ENCODE measurements at regions not wholly inside any gene's neighbourhood (a gene's known extent, or its start where the extent isn't known, plus 50 kb on each side); places are given as distances from the start of the nearest gene placed in this dataset.

DNA sequence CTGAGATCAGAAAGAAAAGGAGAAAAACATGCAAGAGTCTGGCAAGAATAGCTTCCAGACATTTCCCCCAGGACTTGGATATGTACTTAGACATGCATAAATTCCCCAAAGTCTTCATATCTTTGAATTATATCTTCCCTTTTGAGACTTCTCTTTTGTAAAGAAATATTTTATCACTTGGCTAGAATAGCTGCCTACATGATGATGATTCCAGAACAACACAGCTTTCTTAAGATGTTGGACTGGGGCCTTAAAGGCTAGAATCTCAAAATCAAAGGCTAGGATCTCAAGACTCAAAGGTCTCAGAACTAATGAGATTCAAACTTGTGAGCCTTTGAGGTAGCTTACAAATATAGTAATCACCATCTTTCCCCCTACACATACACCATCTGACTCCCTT lies 842.3 kb downstream of the BCL11A start:
- Histone ChIP-seq H3K4ac (replicated peaks; ENCODE audit: insufficient read length, low read depth, low read length) (no peak overlapping the region), H3K79me2 (ENCODE audit: control insufficient read depth in 1 of 2, insufficient read depth in 2 of 2, low read length in 2 of 2) (no peaks in the 10 kb centered on the region), H2BK15ac (ENCODE audit: low read length) (no peak overlapping the region), H3K23me2 (ENCODE audit: low read depth, low read length) (no peaks in the 10 kb centered on the region), H2AFZ (ENCODE audit: low read length) (no peak overlapping the region), H4K91ac (replicated peaks; ENCODE audit: insufficient read length, low read length) (no peak overlapping the region), H3K27me3 (replicated peaks in 1 of 4; ENCODE audit: control insufficient read depth in 3 of 4, extremely low read depth in 1 of 4, insufficient read depth in 3 of 4, low read length in 3 of 4) (no peaks in the 10 kb centered on the region), H3K27ac (ENCODE audit: low read depth, low read length) (no peak overlapping the region), H3K9ac (replicated peaks in 1 of 4; ENCODE audit: extremely low read depth in 1 of 4, low read depth in 3 of 4, low read length in 3 of 4) (no peak overlapping the region), H3K79me1 (ENCODE audit: low read depth, low read length) (no peaks in the 10 kb centered on the region), H3K23ac (ENCODE audit: insufficient read length) (no peak overlapping the region), H2BK120ac (replicated peaks; ENCODE audit: low read depth, low read length) (no peak overlapping the region), H4K8ac (ENCODE audit: extremely low read depth, insufficient read depth, low read length) (no peak overlapping the region), H3K36me3 (ENCODE audit: control insufficient read depth in 2 of 4, insufficient read depth in 4 of 4, low read length in 3 of 4) (no peaks in the 10 kb centered on the region), H3K14ac (ENCODE audit: insufficient read length) (no peak overlapping the region), H2BK20ac (ENCODE audit: low read length) (no peak overlapping the region), H2BK5ac (ENCODE audit: low read depth, low read length) (no peak overlapping the region), H4K20me1 (replicated peaks in 1 of 2; ENCODE audit: control insufficient read depth in 1 of 2, insufficient read depth in 2 of 2, low read length in 2 of 2) (no peaks in the 10 kb centered on the region), H3K4me1 (replicated peaks in 1 of 4; ENCODE audit: control insufficient read depth in 3 of 4, insufficient read depth in 4 of 4, low read length in 3 of 4) (no peaks in the 10 kb centered on the region), H3K18ac (ENCODE audit: extremely low read depth, low read length) (no peak overlapping the region), H3K9me3 (ENCODE audit: insufficient read depth in 2 of 2, low read depth in 1 of 2, low read length in 1 of 2) (no peaks in the 10 kb centered on the region), H4K5ac (ENCODE audit: insufficient read length, low read depth, low read length) (no peak overlapping the region), H2AK5ac (ENCODE audit: low read depth, low read length) (no peak overlapping the region), H3K4me2 (ENCODE audit: insufficient read depth in 1 of 2, low read depth in 2 of 2, low read length in 2 of 2) (no peak overlapping the region), H3K4me3 (ENCODE audit: extremely low read depth in 1 of 4, insufficient read depth in 2 of 4, low read depth in 3 of 4, low read length in 4 of 4) (no peak overlapping the region), H3K56ac (replicated peaks; ENCODE audit: insufficient read length, low read depth, low read length) (no peak overlapping the region), H2BK12ac (ENCODE audit: low read depth, low read length) (no peak overlapping the region)
- ChIA-PET POLR2A (ENCODE audit: partially characterized antibody) (no interaction called here), CTCF (ENCODE audit: partially characterized antibody) (no interaction called here)
- no peak for DNase-seq (ENCODE audit: low read depth in 1 of 2, low spot score in 2 of 2)
- no peak for FAIRE-seq
- TF ChIP-seq CREB1 (IDR thresholded peaks at IDR 0.05), result no peak
- no peak for TF ChIP-seq RFX5 (IDR thresholded peaks at IDR 0.05; ENCODE audit: borderline replicate concordance, low read depth, low read length)
- TF ChIP-seq EP300 (IDR thresholded peaks at IDR 0.05; ENCODE audit: borderline replicate concordance in 1 of 2, low read depth in 2 of 2, low read length in 2 of 2), result no peak
- no peak for TF ChIP-seq SP1 (IDR thresholded peaks at IDR 0.05; ENCODE audit: low read depth, low read length)
- no peak for TF ChIP-seq NANOG (IDR thresholded peaks at IDR 0.05; ENCODE audit: insufficient read depth, low read depth, low read length, poor library complexity, severe bottlenecking)
- TF ChIP-seq MAFK (IDR thresholded peaks at IDR 0.05; ENCODE audit: low read depth, low read length), result no peak
- TF ChIP-seq SAP30 (IDR thresholded peaks at IDR 0.05; ENCODE audit: insufficient read depth, insufficient replicate concordance, low read length), result no peak
- no peak for TF ChIP-seq ASH2L (IDR thresholded peaks at IDR 0.05; ENCODE audit: low read length)
- TF ChIP-seq SIN3A (conservative IDR thresholded peaks at IDR 0.05 in 1 of 2, IDR thresholded peaks at IDR 0.05 in 1 of 2; ENCODE audit: low read depth in 1 of 2, low read length in 2 of 2), result no peak
- no peak for TF ChIP-seq JUND (IDR thresholded peaks at IDR 0.05; ENCODE audit: low read length)
- TF ChIP-seq ZNF274 (IDR thresholded peaks at IDR 0.05; ENCODE audit: borderline replicate concordance, extremely low read depth, low read length), result no peak
- no peak for TF ChIP-seq EGR1 (IDR thresholded peaks at IDR 0.05; ENCODE audit: borderline replicate concordance, low read depth, low read length)
- no peak for TF ChIP-seq TAF7 (optimal IDR thresholded peaks at IDR 0.05; ENCODE audit: borderline replicate concordance, low read depth, low read length)
- TF ChIP-seq CTCF (IDR thresholded peaks at IDR 0.05; ENCODE audit: control extremely low read depth in 1 of 3, insufficient read depth in 1 of 3, low read depth in 1 of 3, low read length in 3 of 3), result no peak
